GM19023 (cell line): ENCODE measurements at regions not wholly inside any gene's neighbourhood (a gene's known extent, or its start where the extent isn't known, plus 50 kb on each side); places are given as distances from the start of the nearest gene placed in this dataset.
"Not testable (repeated sequence)": the region's sequence is repeated elsewhere in the genome, so short reads cannot be mapped to it uniquely, and the experiment has no call there.

ENCODE experiments used
- ATAC-seq: cut with Tn5 transposase; IDR thresholded peaks from one replicate; pipeline ENCODE4 v1.9.1; 2021; ENCODE audit warnings: mild to moderate bottlenecking, moderate library complexity; ENCODE audit not compliant: unreplicated experiment

DNA sequence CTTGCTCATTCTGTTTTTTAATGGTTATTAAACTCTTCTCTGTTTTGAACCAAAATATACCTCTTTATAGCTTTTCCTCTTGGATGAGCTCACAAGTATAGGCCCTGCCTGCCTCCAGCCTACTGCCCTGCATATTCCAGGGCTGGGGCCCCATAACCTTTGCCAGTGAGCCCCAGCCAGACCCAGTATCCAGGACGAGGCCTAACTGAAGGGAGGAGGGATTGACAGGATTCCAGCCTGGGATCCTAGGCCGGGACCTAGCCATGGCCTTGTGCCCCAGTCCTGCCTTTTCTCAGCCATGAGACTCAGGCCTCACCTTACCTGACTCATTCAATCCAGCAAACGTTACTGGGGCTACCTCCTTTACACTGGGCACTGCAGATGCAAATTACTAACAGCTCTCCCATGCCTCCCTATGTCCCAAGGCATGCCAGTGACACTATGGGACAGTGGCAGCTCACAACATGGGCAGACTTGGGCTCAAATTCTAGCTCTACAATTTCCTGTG, 159.2 kb downstream of the DDX1 start:
- no peak for ATAC-seq

DNA sequence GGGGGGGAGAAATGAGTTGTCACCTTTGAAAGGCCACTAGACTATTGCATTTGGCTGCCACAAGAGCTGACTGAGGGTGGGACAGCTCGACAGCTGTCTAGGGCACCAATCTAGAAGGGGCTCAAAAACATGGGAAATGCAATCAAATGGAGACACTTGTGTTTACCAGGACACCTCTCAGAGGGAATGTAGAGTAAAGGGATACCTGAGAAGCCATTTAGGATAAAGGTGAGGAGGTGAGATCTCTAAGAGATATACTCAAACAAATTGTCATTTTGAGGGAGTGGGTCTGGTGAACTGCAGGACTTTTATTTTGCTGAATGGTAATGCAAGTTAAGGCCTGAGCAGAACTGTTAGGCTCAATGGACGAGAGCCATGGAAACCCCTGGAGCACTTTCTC, 159.8 kb downstream of the DDX1 start:
- ATAC-seq = no peak

DNA sequence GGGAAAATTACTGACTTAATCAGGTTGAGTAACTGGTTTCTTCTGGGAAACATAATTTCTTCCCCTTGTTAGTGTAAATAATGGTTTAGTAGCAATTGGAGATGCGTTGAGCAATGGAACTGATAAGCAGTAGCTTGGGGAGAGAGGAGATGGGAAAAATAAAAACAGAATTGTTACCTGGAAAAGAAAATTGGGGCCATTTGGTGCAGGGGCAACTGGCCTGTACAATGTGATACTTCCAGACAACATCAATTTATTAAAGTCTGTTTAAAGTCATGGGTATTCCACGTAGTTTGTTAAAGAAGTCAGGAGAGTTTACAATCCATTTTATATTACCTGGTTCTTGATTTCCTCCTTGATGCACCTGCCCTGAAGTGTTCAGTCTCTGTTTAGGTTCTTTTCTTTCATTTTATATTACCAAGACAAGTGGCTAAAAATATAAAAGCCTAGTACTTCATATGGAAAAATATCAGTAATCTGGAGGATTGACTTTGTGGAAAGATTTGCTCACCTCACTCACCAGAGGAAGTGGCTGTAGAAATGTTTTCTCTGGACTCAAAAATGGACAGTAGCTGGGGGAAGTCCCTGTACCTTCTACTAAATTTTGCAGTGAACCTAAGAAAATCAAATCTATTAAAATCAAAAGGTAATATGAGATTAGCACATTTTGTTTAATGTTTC, 161.0 kb downstream of the DDX1 start:
- ATAC-seq = no peak

DNA sequence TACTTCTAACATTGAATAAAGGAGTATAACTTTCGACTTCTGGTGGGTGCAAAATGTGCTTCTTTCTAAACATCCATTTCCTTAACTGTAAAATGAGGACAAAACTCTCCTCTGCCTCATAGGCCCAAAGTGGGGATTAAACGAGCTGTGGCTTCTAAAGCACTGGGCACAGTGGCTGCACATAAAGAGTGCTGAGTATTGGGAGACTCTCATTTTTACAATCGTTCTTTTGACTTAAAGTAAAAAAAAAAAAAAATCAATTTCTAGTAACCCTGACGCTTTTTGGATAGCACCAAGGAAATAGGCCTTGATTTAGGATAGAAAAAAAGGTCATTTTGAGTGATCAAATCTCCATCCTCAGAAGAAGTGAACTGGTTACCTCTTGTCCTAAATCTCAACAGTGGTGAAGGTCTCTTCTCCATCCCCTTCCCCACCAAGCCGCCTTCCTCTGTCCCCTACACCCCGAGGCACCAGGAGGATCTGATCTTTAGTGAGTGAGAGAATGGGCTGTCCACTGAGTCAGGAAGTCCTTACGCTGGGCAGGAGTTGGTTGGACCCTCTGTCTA, 161.6 kb downstream of the DDX1 start:
- ATAC-seq = no peak

DNA sequence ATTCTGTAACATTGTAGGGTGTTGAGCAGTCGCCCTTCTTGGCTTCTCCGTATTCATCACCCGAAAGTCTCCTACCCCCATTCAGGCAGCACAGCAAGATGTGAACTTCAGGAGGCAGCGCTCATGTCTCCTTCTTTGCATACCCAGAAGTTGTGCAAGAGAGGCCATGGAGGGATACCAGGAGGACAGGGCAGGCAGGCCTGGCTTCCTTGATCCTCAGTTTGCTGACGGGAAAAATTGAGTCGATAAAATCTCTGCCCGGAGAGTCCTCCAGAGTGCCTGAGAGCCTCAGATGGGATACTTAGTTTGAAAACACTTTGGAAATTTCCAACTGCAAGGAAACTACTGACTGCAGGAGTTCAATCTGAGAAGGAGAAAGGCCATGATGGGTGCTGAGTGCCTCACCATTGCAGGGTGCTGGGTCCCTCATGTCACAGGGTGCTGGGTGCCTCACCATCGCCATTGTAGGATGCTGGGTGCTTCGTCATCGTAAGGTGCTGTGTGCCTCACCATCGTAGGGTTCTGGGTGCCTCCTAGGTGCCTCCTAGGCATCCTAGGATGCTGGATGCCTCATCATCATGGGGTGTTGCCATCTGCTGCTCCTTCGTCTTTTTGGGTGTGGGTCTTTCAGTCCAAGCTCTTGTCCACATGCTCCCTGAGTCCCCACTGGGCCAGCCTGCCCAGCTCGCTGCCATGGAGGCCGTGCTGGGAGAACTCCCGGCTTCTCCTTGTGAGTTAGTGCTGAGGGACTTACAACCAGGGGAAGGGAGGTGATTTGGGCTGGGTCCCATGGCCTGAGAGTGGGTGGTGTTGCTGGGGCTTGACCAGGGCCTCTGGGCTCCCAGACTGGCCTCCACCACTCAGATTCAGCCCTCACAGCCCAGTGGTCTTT, 162.4 kb downstream of the DDX1 start:
- ATAC-seq = no peak

DNA sequence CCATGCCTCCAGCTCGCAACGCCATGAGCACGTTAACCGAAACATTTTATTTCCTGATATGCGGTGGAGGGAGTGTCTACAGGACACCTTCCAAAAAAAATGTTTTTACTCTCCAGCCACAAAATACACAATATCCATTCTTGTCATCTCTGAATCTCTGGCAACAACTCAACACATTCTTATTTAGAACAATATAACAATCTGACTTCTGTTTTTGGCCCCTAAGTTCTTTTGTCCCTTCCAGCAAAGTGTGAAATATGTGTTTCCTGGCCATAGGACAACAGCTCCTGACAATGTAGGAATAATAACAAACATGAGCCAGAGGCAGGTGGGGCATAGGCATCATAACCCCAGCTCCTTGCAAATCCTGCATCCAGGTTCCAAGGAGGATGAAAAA, 163.0 kb downstream of the DDX1 start:
- ATAC-seq = no peak

DNA sequence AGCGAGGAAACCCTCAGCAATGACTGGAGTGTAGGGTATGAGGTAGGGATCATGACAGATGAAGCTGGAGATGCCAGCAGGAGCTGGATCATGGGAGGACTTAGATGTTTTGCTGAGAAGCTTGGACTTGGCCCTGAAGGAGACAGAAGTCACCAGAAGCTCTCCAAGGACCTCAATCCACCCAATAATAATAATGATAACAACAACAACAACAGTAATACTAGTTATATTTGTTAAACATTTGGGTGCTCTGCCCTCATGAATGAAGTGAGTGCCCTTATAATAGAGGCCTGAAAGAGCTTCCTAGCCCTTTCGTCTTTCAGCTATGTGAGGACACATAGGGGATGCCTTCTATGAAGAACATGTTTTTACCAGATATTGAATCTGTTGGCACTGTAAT, 163.9 kb downstream of the DDX1 start:
- ATAC-seq = no peak

DNA sequence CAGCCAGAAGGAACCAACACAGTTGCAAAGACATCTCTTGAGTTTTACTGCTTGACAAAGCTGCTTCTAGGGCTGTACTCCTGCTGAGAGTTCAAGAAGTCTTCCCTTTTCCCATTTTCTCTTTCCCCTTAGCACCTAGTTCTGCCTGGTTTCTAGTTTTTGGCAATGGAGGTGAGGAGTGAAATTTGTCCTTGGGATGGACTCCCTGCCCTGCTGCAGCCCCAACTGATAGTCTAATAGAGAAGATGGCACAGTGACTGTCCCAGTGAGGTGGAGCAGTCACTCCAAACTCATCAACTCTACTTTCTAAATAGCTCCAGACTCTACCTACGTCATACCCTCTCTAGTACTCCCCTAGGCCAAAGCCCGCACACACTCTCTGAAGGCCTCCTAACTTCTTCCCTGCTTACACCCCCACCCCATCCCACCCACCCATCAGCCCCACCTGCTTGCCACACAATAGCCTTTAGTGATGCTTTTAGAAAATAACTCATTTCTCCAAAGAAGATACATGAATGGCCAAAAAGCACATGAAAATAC, 164.4 kb downstream of the DDX1 start:
- no peak for ATAC-seq

DNA sequence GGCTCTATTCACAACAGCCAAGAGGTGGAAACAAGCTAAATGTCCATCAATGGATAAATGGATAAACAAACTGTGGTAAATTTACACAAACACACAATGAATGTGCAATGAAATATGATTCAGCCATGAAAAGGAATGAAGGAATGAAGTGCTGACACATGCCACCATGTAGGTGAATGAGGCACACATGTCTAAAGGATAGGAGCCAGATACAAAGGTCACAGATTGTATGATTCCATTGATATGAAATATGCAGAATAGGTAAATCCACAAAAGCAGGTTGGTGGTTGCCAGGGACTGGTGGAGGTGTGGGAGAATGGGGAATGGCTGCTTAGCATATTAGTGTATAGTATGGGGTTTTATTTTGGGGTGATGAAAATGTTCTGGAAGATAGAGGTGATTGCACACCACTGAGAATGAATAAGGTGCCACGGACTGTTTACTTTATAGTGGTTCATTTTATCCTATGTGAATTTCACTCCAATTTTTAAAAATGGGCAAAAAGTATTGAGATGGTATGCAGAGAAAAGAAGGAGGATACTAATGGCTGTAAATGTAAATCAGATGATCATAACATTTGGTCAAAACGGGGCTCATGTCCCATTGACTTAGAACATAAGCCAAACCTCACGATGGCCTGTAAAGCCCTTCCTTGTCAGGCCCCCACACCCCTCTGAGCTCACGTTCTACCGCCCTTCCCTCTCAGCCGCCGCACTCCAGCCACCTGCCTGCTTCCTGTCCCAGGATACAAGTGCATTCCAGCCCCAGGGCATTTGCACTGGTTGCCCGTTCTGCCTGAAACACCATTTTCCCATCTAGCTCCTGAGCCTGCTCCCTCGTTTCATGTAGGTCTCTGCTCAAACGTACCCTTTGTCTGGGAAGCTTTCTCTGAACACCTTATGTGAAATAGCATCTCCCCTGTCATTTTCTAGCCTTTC, 165.5 kb downstream of the DDX1 start:
- ATAC-seq = no peak

DNA sequence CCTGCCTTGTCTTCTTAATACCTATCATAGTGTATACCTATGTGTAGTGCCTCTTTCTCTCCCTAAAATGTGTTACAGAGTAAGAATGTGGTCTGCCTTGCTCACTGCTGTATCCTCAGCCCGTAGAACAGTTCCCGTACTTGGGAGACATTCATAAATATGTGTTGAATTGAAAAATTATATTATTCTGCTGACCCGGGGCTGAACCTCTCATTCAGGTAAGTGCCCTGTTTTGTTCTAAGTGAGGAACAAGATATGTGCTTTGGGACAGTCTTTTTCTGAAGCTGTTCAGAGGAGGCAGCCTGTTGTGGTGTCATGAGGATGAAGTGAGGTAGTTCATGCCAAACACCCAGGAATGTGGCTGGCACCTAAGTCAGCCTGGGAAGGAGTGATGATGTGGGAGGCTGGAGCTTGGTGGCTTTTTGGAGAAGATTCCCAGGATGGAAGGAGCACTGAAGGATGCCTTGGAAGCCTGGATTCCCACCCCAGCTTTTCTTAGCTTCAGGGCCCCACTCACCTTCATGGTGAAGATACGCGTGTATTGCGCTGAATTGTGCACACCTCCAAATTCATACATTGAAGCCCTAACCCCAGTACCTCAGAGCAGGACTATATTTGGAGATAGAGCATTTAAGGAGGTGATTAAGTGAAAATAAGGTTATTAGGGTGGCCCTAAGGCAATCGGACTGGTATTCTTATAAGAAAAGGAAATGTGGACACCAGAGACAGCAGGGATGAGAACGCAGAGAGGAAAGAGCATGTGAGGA, 166.3 kb downstream of the DDX1 start:
- no peak for ATAC-seq

DNA sequence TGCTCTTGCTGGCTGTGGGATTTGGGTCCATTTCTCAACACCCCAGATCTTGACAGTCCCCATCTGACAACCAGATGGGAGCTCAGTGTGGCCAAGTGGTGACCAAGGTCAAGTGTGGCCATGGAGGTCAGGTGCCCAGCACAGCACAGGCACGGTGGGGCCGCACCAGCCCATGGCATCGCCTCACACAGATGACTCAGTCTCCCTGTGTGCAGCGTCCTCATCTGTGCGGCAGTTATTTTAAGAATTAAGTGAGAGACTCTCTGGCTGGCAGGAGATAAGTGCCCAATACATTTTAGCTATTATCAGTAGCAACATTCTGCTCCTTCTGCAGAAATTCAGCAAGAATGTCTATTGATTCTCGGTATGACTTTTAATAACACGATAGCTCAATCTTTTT, 167.2 kb downstream of the DDX1 start:
- ATAC-seq = no peak

DNA sequence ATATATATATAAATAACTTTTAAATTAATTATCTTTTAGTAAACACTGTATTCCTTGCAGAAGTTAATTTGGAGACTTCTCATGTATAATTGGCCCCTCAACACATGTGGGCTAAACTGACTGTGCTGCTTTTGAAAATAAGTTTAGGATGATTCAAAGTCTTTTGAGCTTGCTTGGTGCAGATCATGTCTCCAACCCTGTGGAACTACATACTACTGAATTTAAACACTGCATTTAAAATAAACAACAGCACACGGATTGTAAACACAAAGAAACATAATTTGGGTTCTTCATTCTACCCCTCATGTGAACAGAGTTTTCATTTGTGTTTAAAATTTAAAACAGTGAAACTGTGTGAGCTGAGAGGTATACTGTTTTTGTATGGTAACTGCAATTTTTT, 167.7 kb downstream of the DDX1 start:
- no peak for ATAC-seq

DNA sequence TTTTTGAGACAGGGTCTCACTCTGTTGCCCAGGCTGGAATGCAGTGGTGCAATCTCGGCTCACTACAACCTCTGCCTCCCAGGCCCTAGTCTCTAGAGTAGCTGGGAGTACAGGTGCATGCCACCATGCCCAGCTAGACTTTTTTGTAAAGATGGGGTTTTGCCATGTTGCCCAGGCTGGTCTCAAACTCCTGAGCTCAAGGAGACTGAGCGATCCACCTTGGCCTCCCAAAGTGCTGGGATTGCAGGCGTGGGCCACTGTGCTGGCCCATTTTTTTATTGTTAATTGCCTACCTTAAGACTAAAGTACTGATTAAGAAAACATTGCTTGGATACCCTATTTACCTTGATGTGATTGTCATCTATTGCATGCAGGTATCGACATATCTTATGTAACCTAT, 168.1 kb downstream of the DDX1 start:
- ATAC-seq = not testable (repeated sequence)

DNA sequence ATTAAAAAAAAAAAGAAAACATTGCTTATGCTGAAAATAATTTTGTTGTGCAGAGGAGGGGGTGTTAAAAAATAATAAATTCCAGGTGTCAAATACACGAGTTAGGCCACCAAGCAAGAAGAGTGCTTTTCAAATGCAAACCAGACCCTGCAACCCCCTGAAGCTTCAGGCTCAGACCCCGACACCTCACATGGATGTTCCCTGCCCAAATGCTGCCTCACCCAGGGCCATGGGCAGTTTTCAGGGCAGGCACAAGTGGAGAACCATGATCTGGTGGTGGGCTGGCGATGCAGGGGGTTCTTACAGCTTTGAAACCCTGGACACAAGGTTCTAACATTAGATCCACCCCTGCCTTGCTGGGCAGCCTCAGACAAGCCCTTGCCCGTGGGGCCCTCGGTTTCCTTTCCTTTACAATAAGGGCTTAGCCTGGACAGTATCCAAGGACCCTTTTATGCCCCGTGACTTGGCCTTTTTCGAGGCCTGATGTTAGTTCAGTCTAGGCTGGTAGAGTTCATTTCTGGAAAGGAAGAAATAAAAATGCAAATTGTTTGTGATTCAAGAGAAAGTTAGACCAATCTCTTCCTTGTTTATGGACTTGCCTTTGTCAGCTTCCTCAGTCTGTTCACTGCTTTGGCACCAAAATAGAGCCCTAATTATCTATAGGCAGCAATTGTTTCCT, 168.7 kb downstream of the DDX1 start:
- ATAC-seq = no peak

DNA sequence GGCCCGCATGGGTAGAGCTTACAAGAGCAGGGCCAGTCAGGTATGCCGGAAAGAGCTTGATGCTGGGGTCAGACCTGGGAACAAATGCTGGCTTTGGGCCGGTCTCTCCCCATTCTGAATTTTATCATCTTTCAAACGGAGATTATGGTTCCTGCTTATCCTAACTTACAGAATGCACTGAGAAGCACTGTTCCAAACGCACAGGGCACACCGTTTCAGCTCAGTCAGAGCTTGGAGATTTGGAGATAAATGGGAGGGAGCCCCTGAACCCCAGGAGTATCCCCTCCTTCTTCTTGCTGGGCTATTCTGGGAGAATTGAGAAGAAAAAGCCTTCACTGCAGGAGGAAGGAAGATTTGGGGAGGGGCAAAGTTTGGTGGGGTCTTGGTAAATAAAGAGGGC, 169.4 kb downstream of the DDX1 start:
- no peak for ATAC-seq

DNA sequence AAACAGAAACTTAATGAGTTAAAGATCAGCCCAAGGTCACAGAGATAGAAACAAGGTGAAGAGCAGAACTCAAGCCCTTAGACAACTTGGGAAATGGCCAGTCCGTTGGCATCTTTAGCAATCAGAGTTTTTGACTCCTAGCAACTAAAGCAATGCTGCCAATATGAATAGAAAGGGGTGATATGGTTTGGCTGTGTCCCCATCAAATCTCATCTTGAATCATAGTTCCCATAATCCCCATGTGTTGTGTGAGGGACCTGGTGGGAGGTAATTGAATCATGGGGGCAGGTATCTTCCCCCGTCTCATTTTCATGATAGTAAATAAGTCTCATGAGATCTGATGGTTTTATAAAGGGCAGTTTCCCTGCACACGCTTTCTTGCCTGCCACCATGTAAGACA, 170.2 kb downstream of the DDX1 start:
- ATAC-seq = no peak

DNA sequence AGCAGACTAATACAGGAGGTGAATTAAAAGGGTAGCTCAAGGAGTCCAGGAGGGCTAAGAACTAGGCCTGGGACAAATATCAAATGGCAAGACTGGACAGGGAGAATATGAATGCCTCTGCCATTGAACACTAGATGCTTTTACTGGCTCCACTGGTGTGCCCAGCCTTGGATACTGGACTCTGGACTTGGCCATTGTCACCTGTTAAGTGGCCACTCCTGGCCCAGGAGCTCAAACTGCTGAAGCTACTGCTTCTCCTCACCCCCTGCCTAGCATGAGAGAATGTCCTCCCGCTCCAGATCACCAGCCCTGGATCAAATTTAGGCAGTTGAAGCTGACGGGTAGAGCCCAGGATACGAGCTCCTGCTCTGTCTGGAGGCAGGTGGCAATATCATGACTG, 170.8 kb downstream of the DDX1 start:
- no peak for ATAC-seq

DNA sequence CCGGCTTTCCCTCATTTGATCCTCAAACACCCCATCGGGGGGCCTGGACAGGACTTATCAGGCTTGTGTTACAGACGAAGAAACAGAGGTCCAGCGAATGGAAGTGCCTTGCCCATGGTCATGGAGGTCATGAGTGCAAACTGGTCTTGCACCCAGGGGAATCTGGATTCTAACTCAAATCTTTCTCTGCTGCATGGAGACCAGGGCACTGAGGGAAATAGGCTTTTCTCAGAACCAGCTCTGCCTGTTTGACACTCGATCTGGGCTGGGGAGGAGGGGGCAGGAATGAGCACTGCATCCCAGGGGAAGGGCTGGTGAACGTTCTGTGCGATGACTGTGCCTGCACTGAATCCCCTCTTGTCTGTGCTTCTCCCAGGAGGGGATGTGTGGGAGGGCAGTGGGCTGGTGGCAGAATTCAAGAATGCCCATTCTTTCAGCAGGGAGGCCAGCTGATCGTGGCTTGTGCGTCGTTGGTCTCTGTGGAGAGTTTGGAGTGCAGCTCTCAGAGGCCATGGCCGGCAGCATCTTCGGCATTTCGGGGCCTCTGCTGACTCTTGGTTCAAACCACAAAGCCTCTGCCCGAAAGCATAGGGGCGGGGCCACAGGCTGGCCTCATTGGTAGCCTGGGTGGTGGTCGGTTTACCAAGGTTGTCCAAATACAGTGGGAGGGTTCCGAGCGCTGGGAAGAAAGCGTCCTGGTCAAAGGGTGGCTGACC, 171.6 kb downstream of the DDX1 start:
- no peak for ATAC-seq
